HL-60 (cell line): ENCODE measurements at regions not wholly inside any gene's neighbourhood (a gene's known extent, or its start where the extent isn't known, plus 50 kb on each side); places are given as distances from the start of the nearest gene placed in this dataset.

Experiments used
- DNase-seq, 2 experiments: peaks; one replicate each; pipeline ENCODE4 v3.0.0-alpha.2; 2010 to 2020; ENCODE audit warnings: low read depth in 1 of 2, low spot score in 1 of 2
- H3K27ac ChIP-seq: fragments of 250-450 bp; sonication (Bioruptor Pico); replicated peaks from 2 replicates; pipeline ENCODE4 v1.5.1; 2020; ENCODE audit warnings: mild to moderate bottlenecking, moderate library complexity
- H3K27me3 ChIP-seq: fragments of 250-450 bp; sonication (Bioruptor Pico); 2 replicates; pipeline ENCODE4 v1.5.1; 2021; ENCODE audit warnings: mild to moderate bottlenecking, moderate library complexity; ENCODE audit not compliant: insufficient read depth, poor library complexity, severe bottlenecking
- H3K4me3 ChIP-seq: replicated peaks from 2 replicates; pipeline ENCODE4 v1.5.1; 2011; ENCODE audit warnings: mild to moderate bottlenecking, control low read depth, low read length; ENCODE audit not compliant: insufficient read depth
- GABPA ChIP-seq: IDR thresholded peaks from 2 replicates; pipeline ENCODE4 v1.6.1; 2012; ENCODE audit warnings: low read depth
- POLR2AphosphoS5 ChIP-seq: IDR thresholded peaks from 2 replicates; pipeline ENCODE4 v1.6.1; 2012; ENCODE audit warnings: low read depth
- SPI1 ChIP-seq: IDR thresholded peaks from 2 replicates; pipeline ENCODE4 v1.6.1; 2012; ENCODE audit warnings: low read depth, mild to moderate bottlenecking, borderline replicate concordance
- TF ChIP-seq, protein P1 (sequence below): IDR thresholded peaks from 2 replicates; pipeline ENCODE4 v1.6.1; 2012; ENCODE audit warnings: low read depth; ENCODE audit not compliant: insufficient replicate concordance
- TF ChIP-seq, protein P2 (sequence below): IDR thresholded peaks from one replicate; pipeline ENCODE4 v1.5.1; 2011; ENCODE audit warnings: low read length, control low read depth, inconsistent platforms; ENCODE audit not compliant: insufficient read depth

- Histone ChIP-seq H3K4me3 (no peak overlapping the region), H3K27me3 (no peaks in the 10 kb centered on the region), H3K27ac (no peak overlapping the region)
- no peak for DNase-seq
- no peak for TF ChIP-seq POLR2AphosphoS5
- no peak for TF ChIP-seq SPI1
- TF ChIP-seq GABPA = no peak
- TF ChIP-seq, protein P1, sequence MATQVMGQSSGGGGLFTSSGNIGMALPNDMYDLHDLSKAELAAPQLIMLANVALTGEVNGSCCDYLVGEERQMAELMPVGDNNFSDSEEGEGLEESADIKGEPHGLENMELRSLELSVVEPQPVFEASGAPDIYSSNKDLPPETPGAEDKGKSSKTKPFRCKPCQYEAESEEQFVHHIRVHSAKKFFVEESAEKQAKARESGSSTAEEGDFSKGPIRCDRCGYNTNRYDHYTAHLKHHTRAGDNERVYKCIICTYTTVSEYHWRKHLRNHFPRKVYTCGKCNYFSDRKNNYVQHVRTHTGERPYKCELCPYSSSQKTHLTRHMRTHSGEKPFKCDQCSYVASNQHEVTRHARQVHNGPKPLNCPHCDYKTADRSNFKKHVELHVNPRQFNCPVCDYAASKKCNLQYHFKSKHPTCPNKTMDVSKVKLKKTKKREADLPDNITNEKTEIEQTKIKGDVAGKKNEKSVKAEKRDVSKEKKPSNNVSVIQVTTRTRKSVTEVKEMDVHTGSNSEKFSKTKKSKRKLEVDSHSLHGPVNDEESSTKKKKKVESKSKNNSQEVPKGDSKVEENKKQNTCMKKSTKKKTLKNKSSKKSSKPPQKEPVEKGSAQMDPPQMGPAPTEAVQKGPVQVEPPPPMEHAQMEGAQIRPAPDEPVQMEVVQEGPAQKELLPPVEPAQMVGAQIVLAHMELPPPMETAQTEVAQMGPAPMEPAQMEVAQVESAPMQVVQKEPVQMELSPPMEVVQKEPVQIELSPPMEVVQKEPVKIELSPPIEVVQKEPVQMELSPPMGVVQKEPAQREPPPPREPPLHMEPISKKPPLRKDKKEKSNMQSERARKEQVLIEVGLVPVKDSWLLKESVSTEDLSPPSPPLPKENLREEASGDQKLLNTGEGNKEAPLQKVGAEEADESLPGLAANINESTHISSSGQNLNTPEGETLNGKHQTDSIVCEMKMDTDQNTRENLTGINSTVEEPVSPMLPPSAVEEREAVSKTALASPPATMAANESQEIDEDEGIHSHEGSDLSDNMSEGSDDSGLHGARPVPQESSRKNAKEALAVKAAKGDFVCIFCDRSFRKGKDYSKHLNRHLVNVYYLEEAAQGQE = no peak
- TF ChIP-seq, protein P2, sequence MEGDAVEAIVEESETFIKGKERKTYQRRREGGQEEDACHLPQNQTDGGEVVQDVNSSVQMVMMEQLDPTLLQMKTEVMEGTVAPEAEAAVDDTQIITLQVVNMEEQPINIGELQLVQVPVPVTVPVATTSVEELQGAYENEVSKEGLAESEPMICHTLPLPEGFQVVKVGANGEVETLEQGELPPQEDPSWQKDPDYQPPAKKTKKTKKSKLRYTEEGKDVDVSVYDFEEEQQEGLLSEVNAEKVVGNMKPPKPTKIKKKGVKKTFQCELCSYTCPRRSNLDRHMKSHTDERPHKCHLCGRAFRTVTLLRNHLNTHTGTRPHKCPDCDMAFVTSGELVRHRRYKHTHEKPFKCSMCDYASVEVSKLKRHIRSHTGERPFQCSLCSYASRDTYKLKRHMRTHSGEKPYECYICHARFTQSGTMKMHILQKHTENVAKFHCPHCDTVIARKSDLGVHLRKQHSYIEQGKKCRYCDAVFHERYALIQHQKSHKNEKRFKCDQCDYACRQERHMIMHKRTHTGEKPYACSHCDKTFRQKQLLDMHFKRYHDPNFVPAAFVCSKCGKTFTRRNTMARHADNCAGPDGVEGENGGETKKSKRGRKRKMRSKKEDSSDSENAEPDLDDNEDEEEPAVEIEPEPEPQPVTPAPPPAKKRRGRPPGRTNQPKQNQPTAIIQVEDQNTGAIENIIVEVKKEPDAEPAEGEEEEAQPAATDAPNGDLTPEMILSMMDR = no peak
Measured at GRCh38 chr21:24150753-24151152, 1456.5 kb downstream of the MRPL39 start.

DNA sequence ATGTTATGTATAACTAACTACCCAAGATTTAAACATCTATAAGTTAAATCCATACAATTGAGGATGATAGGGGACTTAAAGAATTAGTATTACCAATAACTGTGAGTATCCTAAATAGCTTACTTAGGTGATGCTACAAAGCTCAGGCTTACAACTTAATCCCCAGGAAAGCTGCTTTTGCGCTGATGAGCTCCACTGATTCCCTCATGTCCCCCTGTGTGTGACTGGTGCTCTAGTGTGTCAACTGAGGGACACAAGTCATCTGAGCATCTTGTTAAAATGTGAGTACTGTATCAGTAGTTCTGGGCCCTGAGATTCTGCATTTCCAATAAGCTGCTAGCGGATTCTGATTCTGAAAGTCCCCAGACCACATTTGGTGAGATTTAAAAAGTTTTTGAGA, 1458.8 kb downstream of the MRPL39 start:
- no peak overlapping the region for H3K4me3 ChIP-seq
- no peak for TF ChIP-seq GABPA
- TF ChIP-seq, protein P2 = no peak
- TF ChIP-seq, protein P1 = no peak
- TF ChIP-seq SPI1 = no peak
- TF ChIP-seq POLR2AphosphoS5 = no peak
- no peak overlapping the region for H3K27ac ChIP-seq
- DNase-seq = no peak
- no peaks in the 10 kb centered on the region for H3K27me3 ChIP-seq

DNA sequence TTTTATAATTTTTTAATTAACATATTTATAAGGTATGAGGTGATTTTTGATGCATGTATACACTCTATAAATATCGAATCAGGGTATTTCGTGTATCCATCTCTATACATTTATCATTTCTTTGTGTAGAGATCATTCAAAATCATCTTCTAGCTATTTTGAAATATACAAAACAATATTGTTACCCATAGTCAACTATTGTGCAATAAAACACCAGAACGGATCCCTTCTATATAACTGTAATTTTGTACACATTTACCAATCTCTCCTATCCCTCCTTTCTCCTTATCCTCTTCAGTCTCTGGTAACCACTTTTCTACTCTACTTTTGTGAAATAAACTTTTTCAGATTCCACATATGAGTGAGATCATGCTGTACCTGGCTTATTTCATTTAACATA, 1459.6 kb downstream of the MRPL39 start:
- no peak for DNase-seq
- Histone ChIP-seq H3K4me3 (no peak overlapping the region), H3K27me3 (no peaks in the 10 kb centered on the region), H3K27ac (no peak overlapping the region)
- TF ChIP-seq SPI1 (no peak), POLR2AphosphoS5 (no peak), GABPA (no peak)
- TF ChIP-seq, protein P2 = no peak
- TF ChIP-seq, protein P1 = no peak
